ENCODE measurements at regions not wholly inside any gene's neighbourhood (a gene's known extent, or its start where the extent isn't known, plus 50 kb on each side); places are given as distances from the start of the nearest gene placed in this dataset.

GRCh38 chr11:92682136-92682535 lies 287.3 kb upstream of the MTNR1B start:
- Histone ChIP-seq H3K27ac (no peak overlapping the region), H3K4me3 (no peak overlapping the region), H3K27me3 (no peaks in the 10 kb centered on the region), H3K4me1 (no peaks in the 10 kb centered on the region), H3K9me3 (peaks cover 0 to 9% (median 0%) of the 10 kb centered on the region in 12 donors), H3K36me3 (no peaks in the 10 kb centered on the region)
- DNase-seq (no peak), ATAC-seq (no peak)
- intact Hi-C loops (cut with DNase I) = no loop called here
- TF ChIP-seq POLR2A (IDR thresholded peaks at IDR 0.05) (no peak), CTCF (IDR thresholded peaks at IDR 0.05) (no peak)
- whole genome bisulfite sequencing, 4 donors = 89 to 96% (median 94%) methylated on average over 4 of the region's 4 CpGs

GRCh38 chr11:92682952-92683351 lies 286.5 kb upstream of the MTNR1B start:
- Histone ChIP-seq H3K4me1 (no peaks in the 10 kb centered on the region), H3K36me3 (no peaks in the 10 kb centered on the region), H3K4me3 (no peak overlapping the region), H3K9me3 (peaks cover 0 to 3% (median 0%) of the 10 kb centered on the region in 12 donors), H3K27ac (no peak overlapping the region), H3K27me3 (no peaks in the 10 kb centered on the region)
- WGBS, 4 donors = 93 to 100% (median 96%) methylated on average over 1 of the region's 1 CpG
- no peak for DNase-seq
- ATAC-seq = no peak
- intact Hi-C loops (cut with DNase I) = no loop called here
- TF ChIP-seq CTCF (IDR thresholded peaks at IDR 0.05) (no peak), POLR2A (IDR thresholded peaks at IDR 0.05) (no peak)

GRCh38 chr11:92685049-92685448 lies 284.4 kb upstream of the MTNR1B start:
- 82 to 94% (median 92%) methylated on average over 2 of the region's 2 CpGs for WGBS, 4 donors
- TF ChIP-seq CTCF (IDR thresholded peaks at IDR 0.05) (no peak), POLR2A (IDR thresholded peaks at IDR 0.05) (no peak)
- intact Hi-C loops (cut with DNase I) = no loop called here

GRCh38 chr11:92687724-92688123 lies 281.7 kb upstream of the MTNR1B start:
- 81 to 88% (median 87%) methylated on average over 4 of the region's 4 CpGs for WGBS, 4 donors
- no peak overlapping the region for H3K27ac ChIP-seq
- no peak overlapping the region for H3K4me3 ChIP-seq
- intact Hi-C loops (cut with DNase I) = no loop called here
- no peaks in the 10 kb centered on the region for H3K27me3 ChIP-seq
- H3K9me3 ChIP-seq = no peaks in the 10 kb centered on the region
- no peaks in the 10 kb centered on the region for H3K36me3 ChIP-seq
- H3K4me1 ChIP-seq = no peaks in the 10 kb centered on the region
- TF ChIP-seq CTCF (IDR thresholded peaks at IDR 0.05) (no peak), POLR2A (IDR thresholded peaks at IDR 0.05) (no peak)
- no peak for DNase-seq
- no peak for ATAC-seq

More at GRCh38 chr11:92685049-92685448, 284.4 kb upstream of the MTNR1B start:
- Histone ChIP-seq H3K27ac (no peak overlapping the region), H3K9me3 (no peaks in the 10 kb centered on the region), H3K4me1 (no peaks in the 10 kb centered on the region), H3K4me3 (no peak overlapping the region), H3K27me3 (no peaks in the 10 kb centered on the region), H3K36me3 (no peaks in the 10 kb centered on the region)
- no peak for ATAC-seq
- DNase-seq = no peak

Measured in heart left ventricle (tissue), 16 donors.